ENCODE measurements at regions not wholly inside any gene's neighbourhood (a gene's known extent, or its start where the extent isn't known, plus 50 kb on each side); places are given as distances from the start of the nearest gene placed in this dataset.

GRCh38 chr2:145067549-145068030 is 547.7 kb upstream of the ZEB2 start (continued):
- no peak for TF ChIP-seq BACH2 (CRISPR knock-in tag; IDR thresholded peaks at IDR 0.05; ENCODE audit: borderline replicate concordance)
- TF ChIP-seq CSDC2 (CRISPR knock-in tag; IDR thresholded peaks at IDR 0.05), result no peak
- no peak for TF ChIP-seq ISL1 (CRISPR knock-in tag; IDR thresholded peaks at IDR 0.05)
- TF ChIP-seq CREB5 (CRISPR knock-in tag; IDR thresholded peaks at IDR 0.05; ENCODE audit: low read depth), result no peak

- ATAC-seq, result no peak
- TF ChIP-seq ZFP3 (CRISPR knock-in tag; IDR thresholded peaks at IDR 0.05) (no peak), ZFP30 (CRISPR knock-in tag; IDR thresholded peaks at IDR 0.05) (no peak), ESRRG (CRISPR knock-in tag; IDR thresholded peaks at IDR 0.05) (no peak), TOX (CRISPR knock-in tag; IDR thresholded peaks at IDR 0.05; ENCODE audit: borderline replicate concordance) (no peak), PATZ1 (CRISPR knock-in tag; IDR thresholded peaks at IDR 0.05; ENCODE audit: borderline replicate concordance) (no peak), TSHZ2 (CRISPR knock-in tag; IDR thresholded peaks at IDR 0.05) (no peak), BACH2 (CRISPR knock-in tag; IDR thresholded peaks at IDR 0.05; ENCODE audit: borderline replicate concordance) (no peak), SNAI2 (CRISPR knock-in tag; IDR thresholded peaks at IDR 0.05) (no peak), POU6F1 (CRISPR knock-in tag; IDR thresholded peaks at IDR 0.05; ENCODE audit: borderline replicate concordance, low read depth) (no peak), ZC3H10 (CRISPR knock-in tag; IDR thresholded peaks at IDR 0.05) (no peak), PPARA (CRISPR knock-in tag; IDR thresholded peaks at IDR 0.05; ENCODE audit: borderline replicate concordance) (no peak), CREB5 (CRISPR knock-in tag; IDR thresholded peaks at IDR 0.05; ENCODE audit: low read depth) (no peak), CSRNP3 (CRISPR knock-in tag; IDR thresholded peaks at IDR 0.05) (no peak), RARB (CRISPR knock-in tag; IDR thresholded peaks at IDR 0.05) (no peak), CSDC2 (CRISPR knock-in tag; IDR thresholded peaks at IDR 0.05) (no peak)
These were observed 547.1 kb upstream of the ZEB2 start for GRCh38 chr2:145066856-145067548.

- no peak for ATAC-seq
These were observed 546.3 kb upstream of the ZEB2 start for GRCh38 chr2:145066151-145066661.

More at GRCh38 chr2:145066151-145066661, 546.3 kb upstream of the ZEB2 start:
- TF ChIP-seq SNAI2 (CRISPR knock-in tag; IDR thresholded peaks at IDR 0.05), result no peak
- no peak for TF ChIP-seq CSRNP3 (CRISPR knock-in tag; IDR thresholded peaks at IDR 0.05)
- no peak for TF ChIP-seq TSHZ2 (CRISPR knock-in tag; IDR thresholded peaks at IDR 0.05)
- TF ChIP-seq CSDC2 (CRISPR knock-in tag; IDR thresholded peaks at IDR 0.05), result no peak
- no peak for TF ChIP-seq ZC3H10 (CRISPR knock-in tag; IDR thresholded peaks at IDR 0.05)
- TF ChIP-seq PATZ1 (CRISPR knock-in tag; IDR thresholded peaks at IDR 0.05; ENCODE audit: borderline replicate concordance), result no peak
- no peak for TF ChIP-seq ESRRG (CRISPR knock-in tag; IDR thresholded peaks at IDR 0.05)
- no peak for TF ChIP-seq ZFP30 (CRISPR knock-in tag; IDR thresholded peaks at IDR 0.05)
- no peak for TF ChIP-seq ZNF70 (CRISPR knock-in tag; IDR thresholded peaks at IDR 0.05)
- no peak for TF ChIP-seq RARB (CRISPR knock-in tag; IDR thresholded peaks at IDR 0.05)
